ENCODE measurements at regions not wholly inside any gene's neighbourhood (a gene's known extent, or its start where the extent isn't known, plus 50 kb on each side); places are given as distances from the start of the nearest gene placed in this dataset.

DNA sequence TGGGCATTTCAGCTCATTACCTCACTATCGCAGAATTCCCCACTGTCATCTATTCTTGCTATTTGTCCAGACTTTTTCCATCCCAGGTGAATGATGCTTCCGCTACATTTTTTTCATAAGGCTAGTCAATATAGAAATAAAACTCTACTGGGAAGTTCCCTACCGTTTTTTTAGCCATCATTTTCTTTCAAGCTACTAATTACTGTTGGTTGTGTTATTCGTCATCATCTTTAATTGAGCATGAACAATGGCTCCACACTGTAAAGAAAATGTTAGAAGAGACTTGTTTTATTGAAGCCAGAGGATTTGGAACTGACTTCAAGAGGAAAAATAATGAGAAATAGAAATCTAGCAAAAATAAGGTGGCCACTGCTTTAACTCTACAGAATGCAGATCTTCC lies 265.0 kb downstream of the ZNF608 start (continued):
- TF ChIP-seq, protein P1, sequence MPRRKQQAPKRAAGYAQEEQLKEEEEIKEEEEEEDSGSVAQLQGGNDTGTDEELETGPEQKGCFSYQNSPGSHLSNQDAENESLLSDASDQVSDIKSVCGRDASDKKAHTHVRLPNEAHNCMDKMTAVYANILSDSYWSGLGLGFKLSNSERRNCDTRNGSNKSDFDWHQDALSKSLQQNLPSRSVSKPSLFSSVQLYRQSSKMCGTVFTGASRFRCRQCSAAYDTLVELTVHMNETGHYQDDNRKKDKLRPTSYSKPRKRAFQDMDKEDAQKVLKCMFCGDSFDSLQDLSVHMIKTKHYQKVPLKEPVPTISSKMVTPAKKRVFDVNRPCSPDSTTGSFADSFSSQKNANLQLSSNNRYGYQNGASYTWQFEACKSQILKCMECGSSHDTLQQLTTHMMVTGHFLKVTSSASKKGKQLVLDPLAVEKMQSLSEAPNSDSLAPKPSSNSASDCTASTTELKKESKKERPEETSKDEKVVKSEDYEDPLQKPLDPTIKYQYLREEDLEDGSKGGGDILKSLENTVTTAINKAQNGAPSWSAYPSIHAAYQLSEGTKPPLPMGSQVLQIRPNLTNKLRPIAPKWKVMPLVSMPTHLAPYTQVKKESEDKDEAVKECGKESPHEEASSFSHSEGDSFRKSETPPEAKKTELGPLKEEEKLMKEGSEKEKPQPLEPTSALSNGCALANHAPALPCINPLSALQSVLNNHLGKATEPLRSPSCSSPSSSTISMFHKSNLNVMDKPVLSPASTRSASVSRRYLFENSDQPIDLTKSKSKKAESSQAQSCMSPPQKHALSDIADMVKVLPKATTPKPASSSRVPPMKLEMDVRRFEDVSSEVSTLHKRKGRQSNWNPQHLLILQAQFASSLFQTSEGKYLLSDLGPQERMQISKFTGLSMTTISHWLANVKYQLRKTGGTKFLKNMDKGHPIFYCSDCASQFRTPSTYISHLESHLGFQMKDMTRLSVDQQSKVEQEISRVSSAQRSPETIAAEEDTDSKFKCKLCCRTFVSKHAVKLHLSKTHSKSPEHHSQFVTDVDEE (CRISPR knock-in tag; IDR thresholded peaks at IDR 0.05) = no peak
- TF ChIP-seq GLIS3 (CRISPR knock-in tag; IDR thresholded peaks at IDR 0.05) = no peak
- no peak for TF ChIP-seq ZNF8 (CRISPR knock-in tag; IDR thresholded peaks at IDR 0.05)
- TF ChIP-seq ARNTL (CRISPR knock-in tag; IDR thresholded peaks at IDR 0.05; ENCODE audit: borderline replicate concordance, low read depth) = no peak
- no peak for TF ChIP-seq ZNF565 (CRISPR knock-in tag; conservative IDR thresholded peaks at IDR 0.05; ENCODE audit: low read depth)
- TF ChIP-seq, protein P2, sequence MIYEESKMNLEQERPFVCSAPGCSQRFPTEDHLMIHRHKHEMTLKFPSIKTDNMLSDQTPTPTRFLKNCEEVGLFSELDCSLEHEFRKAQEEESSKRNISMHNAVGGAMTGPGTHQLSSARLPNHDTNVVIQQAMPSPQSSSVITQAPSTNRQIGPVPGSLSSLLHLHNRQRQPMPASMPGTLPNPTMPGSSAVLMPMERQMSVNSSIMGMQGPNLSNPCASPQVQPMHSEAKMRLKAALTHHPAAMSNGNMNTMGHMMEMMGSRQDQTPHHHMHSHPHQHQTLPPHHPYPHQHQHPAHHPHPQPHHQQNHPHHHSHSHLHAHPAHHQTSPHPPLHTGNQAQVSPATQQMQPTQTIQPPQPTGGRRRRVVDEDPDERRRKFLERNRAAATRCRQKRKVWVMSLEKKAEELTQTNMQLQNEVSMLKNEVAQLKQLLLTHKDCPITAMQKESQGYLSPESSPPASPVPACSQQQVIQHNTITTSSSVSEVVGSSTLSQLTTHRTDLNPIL (CRISPR knock-in tag; IDR thresholded peaks at IDR 0.05; ENCODE audit: low read depth) = no peak
- TF ChIP-seq OSR1 (CRISPR knock-in tag; IDR thresholded peaks at IDR 0.05) = no peak
- TF ChIP-seq RARB (CRISPR knock-in tag; IDR thresholded peaks at IDR 0.05) = no peak
- no peak for TF ChIP-seq ZNF70 (CRISPR knock-in tag; IDR thresholded peaks at IDR 0.05)
- TF ChIP-seq ZC3H10 (CRISPR knock-in tag; IDR thresholded peaks at IDR 0.05) = no peak

DNA sequence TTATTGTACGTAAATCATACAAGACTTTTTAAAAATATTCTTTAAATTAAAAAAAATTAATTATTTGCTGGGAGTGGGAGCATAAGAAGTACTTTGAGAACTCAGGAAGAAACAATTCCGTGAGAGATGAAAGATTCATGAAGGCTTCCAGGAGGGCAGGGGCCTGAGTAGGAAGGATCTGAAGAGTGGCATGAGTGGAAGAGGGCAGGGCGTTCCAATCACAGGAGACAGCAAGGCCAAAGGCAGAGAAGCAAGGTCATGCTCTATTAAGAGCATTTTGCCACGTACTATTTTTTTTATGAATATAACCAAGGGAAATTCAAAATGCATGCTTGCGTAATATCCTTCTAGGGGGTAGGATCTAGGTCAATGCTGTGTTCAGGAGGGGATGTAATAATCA lies 265.5 kb downstream of the ZNF608 start:
- no peak for TF ChIP-seq TOX (CRISPR knock-in tag; IDR thresholded peaks at IDR 0.05; ENCODE audit: borderline replicate concordance)
- ATAC-seq = no peak

DNA sequence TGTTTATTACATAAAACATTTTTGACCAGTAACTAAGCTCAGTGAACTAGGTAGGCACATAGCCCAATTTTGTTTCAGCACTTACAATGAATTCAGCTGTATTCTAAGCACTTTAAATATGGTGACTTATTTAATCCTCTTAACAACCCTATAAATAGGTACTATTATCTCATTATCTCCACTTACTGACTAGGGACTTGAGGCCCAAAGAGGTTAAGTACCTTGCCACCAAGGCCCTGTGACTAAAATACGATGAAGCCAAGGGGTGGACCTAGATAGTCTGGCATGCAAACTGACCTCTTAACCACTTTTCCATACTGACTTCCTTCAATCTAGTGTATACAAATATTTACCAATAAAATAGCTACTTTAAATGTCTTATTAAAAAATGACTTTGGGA lies 266.4 kb downstream of the ZNF608 start:
- ATAC-seq = no peak
- TF ChIP-seq, protein P3, sequence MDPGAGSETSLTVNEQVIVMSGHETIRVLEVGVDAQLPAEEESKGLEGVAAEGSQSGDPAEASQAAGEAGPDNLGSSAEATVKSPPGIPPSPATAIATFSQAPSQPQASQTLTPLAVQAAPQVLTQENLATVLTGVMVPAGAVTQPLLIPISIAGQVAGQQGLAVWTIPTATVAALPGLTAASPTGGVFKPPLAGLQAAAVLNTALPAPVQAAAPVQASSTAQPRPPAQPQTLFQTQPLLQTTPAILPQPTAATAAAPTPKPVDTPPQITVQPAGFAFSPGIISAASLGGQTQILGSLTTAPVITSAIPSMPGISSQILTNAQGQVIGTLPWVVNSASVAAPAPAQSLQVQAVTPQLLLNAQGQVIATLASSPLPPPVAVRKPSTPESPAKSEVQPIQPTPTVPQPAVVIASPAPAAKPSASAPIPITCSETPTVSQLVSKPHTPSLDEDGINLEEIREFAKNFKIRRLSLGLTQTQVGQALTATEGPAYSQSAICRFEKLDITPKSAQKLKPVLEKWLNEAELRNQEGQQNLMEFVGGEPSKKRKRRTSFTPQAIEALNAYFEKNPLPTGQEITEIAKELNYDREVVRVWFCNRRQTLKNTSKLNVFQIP (CRISPR knock-in tag; IDR thresholded peaks at IDR 0.05; ENCODE audit: borderline replicate concordance, low read depth) = no peak
- TF ChIP-seq TOX (CRISPR knock-in tag; IDR thresholded peaks at IDR 0.05; ENCODE audit: borderline replicate concordance) (no peak), ARNTL (CRISPR knock-in tag; IDR thresholded peaks at IDR 0.05; ENCODE audit: borderline replicate concordance, low read depth) (no peak), RARB (CRISPR knock-in tag; IDR thresholded peaks at IDR 0.05) (no peak), TCF4 (CRISPR knock-in tag; IDR thresholded peaks at IDR 0.05; ENCODE audit: borderline replicate concordance) (no peak), ZNF70 (CRISPR knock-in tag; IDR thresholded peaks at IDR 0.05) (no peak)
- TF ChIP-seq, protein P2 (CRISPR knock-in tag; IDR thresholded peaks at IDR 0.05; ENCODE audit: low read depth) = no peak
- TF ChIP-seq, protein P4, sequence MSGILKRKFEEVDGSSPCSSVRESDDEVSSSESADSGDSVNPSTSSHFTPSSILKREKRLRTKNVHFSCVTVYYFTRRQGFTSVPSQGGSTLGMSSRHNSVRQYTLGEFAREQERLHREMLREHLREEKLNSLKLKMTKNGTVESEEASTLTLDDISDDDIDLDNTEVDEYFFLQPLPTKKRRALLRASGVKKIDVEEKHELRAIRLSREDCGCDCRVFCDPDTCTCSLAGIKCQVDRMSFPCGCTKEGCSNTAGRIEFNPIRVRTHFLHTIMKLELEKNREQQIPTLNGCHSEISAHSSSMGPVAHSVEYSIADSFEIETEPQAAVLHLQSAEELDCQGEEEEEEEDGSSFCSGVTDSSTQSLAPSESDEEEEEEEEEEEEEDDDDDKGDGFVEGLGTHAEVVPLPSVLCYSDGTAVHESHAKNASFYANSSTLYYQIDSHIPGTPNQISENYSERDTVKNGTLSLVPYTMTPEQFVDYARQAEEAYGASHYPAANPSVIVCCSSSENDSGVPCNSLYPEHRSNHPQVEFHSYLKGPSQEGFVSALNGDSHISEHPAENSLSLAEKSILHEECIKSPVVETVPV (CRISPR knock-in tag; IDR thresholded peaks at IDR 0.05) = no peak

DNA sequence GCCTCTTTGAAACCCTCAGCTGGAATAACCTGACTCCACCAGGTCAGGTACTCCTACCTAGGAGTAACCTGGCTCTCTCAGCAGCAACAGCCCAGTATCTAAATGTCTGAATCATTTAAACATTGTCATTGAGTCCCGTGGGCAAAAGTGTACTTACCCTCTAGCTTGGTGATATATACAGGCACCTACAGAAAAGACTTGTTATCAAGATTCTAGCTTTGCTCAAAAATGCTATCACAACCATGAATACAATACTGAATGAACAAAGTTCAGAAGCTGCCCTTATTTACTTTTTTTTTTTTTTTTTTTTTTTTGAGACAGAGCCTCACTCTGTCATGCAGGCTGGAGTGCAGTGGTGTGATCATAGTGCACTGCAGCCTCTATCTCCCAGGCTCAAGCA lies 268.2 kb downstream of the ZNF608 start:
- ATAC-seq = no peak
- no peak for TF ChIP-seq TCF4 (CRISPR knock-in tag; IDR thresholded peaks at IDR 0.05; ENCODE audit: borderline replicate concordance)
- no peak for TF ChIP-seq ARNTL (CRISPR knock-in tag; IDR thresholded peaks at IDR 0.05; ENCODE audit: borderline replicate concordance, low read depth)
- no peak for TF ChIP-seq SNAI2 (CRISPR knock-in tag; IDR thresholded peaks at IDR 0.05)
- TF ChIP-seq OSR1 (CRISPR knock-in tag; IDR thresholded peaks at IDR 0.05) = no peak
- TF ChIP-seq ZC3H10 (CRISPR knock-in tag; IDR thresholded peaks at IDR 0.05) = no peak
- TF ChIP-seq, protein P5, sequence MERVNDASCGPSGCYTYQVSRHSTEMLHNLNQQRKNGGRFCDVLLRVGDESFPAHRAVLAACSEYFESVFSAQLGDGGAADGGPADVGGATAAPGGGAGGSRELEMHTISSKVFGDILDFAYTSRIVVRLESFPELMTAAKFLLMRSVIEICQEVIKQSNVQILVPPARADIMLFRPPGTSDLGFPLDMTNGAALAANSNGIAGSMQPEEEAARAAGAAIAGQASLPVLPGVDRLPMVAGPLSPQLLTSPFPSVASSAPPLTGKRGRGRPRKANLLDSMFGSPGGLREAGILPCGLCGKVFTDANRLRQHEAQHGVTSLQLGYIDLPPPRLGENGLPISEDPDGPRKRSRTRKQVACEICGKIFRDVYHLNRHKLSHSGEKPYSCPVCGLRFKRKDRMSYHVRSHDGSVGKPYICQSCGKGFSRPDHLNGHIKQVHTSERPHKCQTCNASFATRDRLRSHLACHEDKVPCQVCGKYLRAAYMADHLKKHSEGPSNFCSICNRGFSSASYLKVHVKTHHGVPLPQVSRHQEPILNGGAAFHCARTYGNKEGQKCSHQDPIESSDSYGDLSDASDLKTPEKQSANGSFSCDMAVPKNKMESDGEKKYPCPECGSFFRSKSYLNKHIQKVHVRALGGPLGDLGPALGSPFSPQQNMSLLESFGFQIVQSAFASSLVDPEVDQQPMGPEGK (CRISPR knock-in tag; IDR thresholded peaks at IDR 0.05; ENCODE audit: borderline replicate concordance) = no peak
- TF ChIP-seq ESRRG (CRISPR knock-in tag; IDR thresholded peaks at IDR 0.05) = no peak
- TF ChIP-seq ZNF8 (CRISPR knock-in tag; IDR thresholded peaks at IDR 0.05) = no peak
- no peak for TF ChIP-seq CSDC2 (CRISPR knock-in tag; IDR thresholded peaks at IDR 0.05)
- TF ChIP-seq ISL1 (CRISPR knock-in tag; IDR thresholded peaks at IDR 0.05) = no peak
- TF ChIP-seq ZNF565 (CRISPR knock-in tag; conservative IDR thresholded peaks at IDR 0.05; ENCODE audit: low read depth) = no peak
- TF ChIP-seq, protein P4 (CRISPR knock-in tag; IDR thresholded peaks at IDR 0.05) = no peak
- no peak for TF ChIP-seq ZNF70 (CRISPR knock-in tag; IDR thresholded peaks at IDR 0.05)
- TF ChIP-seq, protein P3 (CRISPR knock-in tag; IDR thresholded peaks at IDR 0.05; ENCODE audit: borderline replicate concordance, low read depth) = no peak
- no peak for TF ChIP-seq RARB (CRISPR knock-in tag; IDR thresholded peaks at IDR 0.05)
